ENCODE measurements at regions not wholly inside any gene's neighbourhood (a gene's known extent, or its start where the extent isn't known, plus 50 kb on each side); places are given as distances from the start of the nearest gene placed in this dataset.

GRCh38 chr6:144896871-144897270 is 611.7 kb downstream of the UTRN start:
- no peaks in the 10 kb centered on the region for H3K36me3 ChIP-seq (ENCODE audit: insufficient read depth, low read length, poor library complexity, severe bottlenecking)
- CTCF ChIA-PET, result no interaction called here
- POLR2A ChIA-PET (ENCODE audit: low non-redundant PET), result no interaction called here
- H3K27me3 ChIP-seq (replicated peaks; ENCODE audit: insufficient read depth, low read depth, low read length, poor library complexity), result no peaks in the 10 kb centered on the region
- no peak overlapping the region for H3K27ac ChIP-seq (ENCODE audit: low read depth, low read length, poor library complexity, severe bottlenecking)
- DNase-seq (ENCODE audit: low spot score), result no peak
- no TSS peak for BruUV-seq (replicated peaks)
- intact Hi-C loops (cut with micrococcal nuclease; ENCODE audit: unreplicated experiment), result no loop called here
- TF ChIP-seq EZH2 (IDR thresholded peaks at IDR 0.05; ENCODE audit: borderline replicate concordance, low read depth, low read length, poor library complexity, severe bottlenecking), result no peak
- no peak for TF ChIP-seq CTCF (conservative IDR thresholded peaks at IDR 0.05; ENCODE audit: low read depth, low read length)
- H3K4me3 ChIP-seq (ENCODE audit: low read depth, low read length, poor library complexity, severe bottlenecking), result no peak overlapping the region
- no peaks in the 10 kb centered on the region for H3K4me1 ChIP-seq (ENCODE audit: insufficient read depth, low read length, poor library complexity, severe bottlenecking)
- H3K9me3 ChIP-seq (ENCODE audit: low read depth, low read length, poor library complexity, severe bottlenecking), result peaks cover 2% of the 10 kb centered on the region

GRCh38 chr6:144897441-144897921 is 612.3 kb downstream of the UTRN start:
- TF ChIP-seq EZH2 (IDR thresholded peaks at IDR 0.05; ENCODE audit: borderline replicate concordance, low read depth, low read length, poor library complexity, severe bottlenecking) (no peak), CTCF (conservative IDR thresholded peaks at IDR 0.05; ENCODE audit: low read depth, low read length) (no peak)
- ChIA-PET POLR2A (ENCODE audit: low non-redundant PET) (no interaction called here), CTCF (no interaction called here)
- Histone ChIP-seq H3K36me3 (ENCODE audit: insufficient read depth, low read length, poor library complexity, severe bottlenecking) (no peaks in the 10 kb centered on the region), H3K4me1 (ENCODE audit: insufficient read depth, low read length, poor library complexity, severe bottlenecking) (no peaks in the 10 kb centered on the region), H3K9me3 (ENCODE audit: low read depth, low read length, poor library complexity, severe bottlenecking) (peaks cover 5% of the 10 kb centered on the region), H3K4me3 (ENCODE audit: low read depth, low read length, poor library complexity, severe bottlenecking) (no peak overlapping the region), H3K27me3 (replicated peaks; ENCODE audit: insufficient read depth, low read depth, low read length, poor library complexity) (no peaks in the 10 kb centered on the region), H3K27ac (ENCODE audit: low read depth, low read length, poor library complexity, severe bottlenecking) (no peak overlapping the region)
- intact Hi-C loops (cut with micrococcal nuclease; ENCODE audit: unreplicated experiment), result no loop called here
- DNase-seq (ENCODE audit: low spot score), result peak; percentile 60
- no TSS peak for BruUV-seq (replicated peaks)

GRCh38 chr6:144898052-144898689 is 613.0 kb downstream of the UTRN start:
- intact Hi-C loops (cut with micrococcal nuclease; ENCODE audit: unreplicated experiment), result no loop called here
- H3K27me3 ChIP-seq (replicated peaks; ENCODE audit: insufficient read depth, low read depth, low read length, poor library complexity), result no peaks in the 10 kb centered on the region
- BruUV-seq (replicated peaks), result no TSS peak
- no peak overlapping the region for H3K4me3 ChIP-seq (ENCODE audit: low read depth, low read length, poor library complexity, severe bottlenecking)
- DNase-seq (ENCODE audit: low spot score), result no peak
- no peaks in the 10 kb centered on the region for H3K36me3 ChIP-seq (ENCODE audit: insufficient read depth, low read length, poor library complexity, severe bottlenecking)
- H3K27ac ChIP-seq (ENCODE audit: low read depth, low read length, poor library complexity, severe bottlenecking), result no peak overlapping the region
- POLR2A ChIA-PET (ENCODE audit: low non-redundant PET), result no interaction called here
- peaks cover 8% of the 10 kb centered on the region for H3K9me3 ChIP-seq (ENCODE audit: low read depth, low read length, poor library complexity, severe bottlenecking)
- CTCF ChIA-PET, result no interaction called here
- no peaks in the 10 kb centered on the region for H3K4me1 ChIP-seq (ENCODE audit: insufficient read depth, low read length, poor library complexity, severe bottlenecking)
- no peak for TF ChIP-seq EZH2 (IDR thresholded peaks at IDR 0.05; ENCODE audit: borderline replicate concordance, low read depth, low read length, poor library complexity, severe bottlenecking)
- TF ChIP-seq CTCF (conservative IDR thresholded peaks at IDR 0.05; ENCODE audit: low read depth, low read length), result no peak
